Skeletal muscle cell (primary cell): ENCODE measurements at regions not wholly inside any gene's neighbourhood (a gene's known extent, or its start where the extent isn't known, plus 50 kb on each side); places are given as distances from the start of the nearest gene placed in this dataset.
"Not testable (repeated sequence)": the region's sequence is repeated elsewhere in the genome, so short reads cannot be mapped to it uniquely, and the experiment has no call there.

Source experiments
- DNase-seq: peaks from one replicate; pipeline ENCODE4 v3.0.0-alpha.2; 2010; ENCODE audit warnings: low read depth
- H3K4me3 ChIP-seq: 2 replicates; pipeline ENCODE4 v1.5.1; 2011; ENCODE audit warnings: low read depth, mild to moderate bottlenecking, control low read depth, low read length, moderate library complexity

DNA sequence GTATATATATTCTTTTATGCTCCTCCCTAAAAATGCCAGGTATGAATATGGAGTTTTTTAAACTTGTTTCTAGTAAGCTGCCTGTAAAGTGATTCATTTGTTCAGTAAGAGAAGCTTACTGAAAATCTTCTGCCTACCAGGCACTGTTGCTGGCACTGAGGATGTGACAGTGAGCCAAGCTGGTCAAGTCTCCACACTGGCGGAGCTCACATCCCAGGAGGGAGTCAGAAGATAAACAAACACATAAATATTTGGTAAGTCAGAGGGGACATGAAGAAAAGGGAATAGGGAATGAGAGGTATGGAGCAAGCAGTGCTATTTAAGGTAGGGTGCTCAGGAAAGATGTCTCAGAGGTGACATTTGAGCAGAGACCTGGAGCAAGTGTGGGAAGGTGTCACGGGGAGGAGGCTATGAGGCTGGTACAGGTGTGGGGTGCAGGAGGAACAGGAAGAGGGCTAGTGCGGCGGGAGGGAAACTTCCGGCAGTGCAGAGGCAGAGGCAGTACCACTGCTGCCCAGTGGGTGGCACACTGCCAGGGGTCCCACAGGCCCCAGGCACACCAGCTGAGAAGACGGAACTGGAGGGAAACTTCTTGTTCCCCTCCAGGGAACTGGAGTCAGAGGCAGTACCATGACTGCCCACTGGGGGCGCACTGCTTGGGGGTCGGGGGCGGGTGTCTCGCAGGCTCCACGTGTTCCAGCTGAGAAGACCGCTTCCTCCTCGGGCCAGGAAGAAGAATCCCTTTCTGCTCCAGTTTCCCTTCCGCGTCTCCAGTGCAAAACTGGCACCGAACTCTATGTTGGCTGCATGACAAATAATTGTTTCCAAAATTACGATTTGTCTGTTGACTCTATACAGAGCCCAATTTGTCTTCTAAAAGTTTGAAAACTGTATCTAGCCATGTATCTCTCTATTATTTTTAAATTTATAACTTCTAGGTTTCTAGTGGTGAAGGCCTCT lies 161.0 kb downstream of the TEX36 start:
- H3K4me3 ChIP-seq = no peak overlapping the region
- DNase-seq = no peak

DNA sequence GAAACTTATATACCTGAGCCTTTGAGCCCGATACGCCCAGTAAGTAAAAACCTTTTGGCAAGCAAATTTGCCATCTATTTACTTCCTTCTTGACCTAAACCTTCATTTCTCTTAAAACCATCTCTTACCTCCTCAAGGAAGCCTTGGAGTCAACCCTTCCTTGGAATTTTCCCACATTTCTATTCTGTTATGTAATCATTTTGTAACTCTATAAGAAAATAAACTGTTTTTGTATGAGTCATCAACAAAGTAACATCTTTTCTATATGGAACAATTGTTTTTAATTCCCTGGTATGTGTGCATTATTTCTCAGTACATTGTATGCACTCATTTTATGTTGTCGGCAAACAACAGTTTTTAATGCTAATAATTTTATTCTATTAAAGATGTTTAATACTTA lies 162.0 kb downstream of the TEX36 start:
- H3K4me3 ChIP-seq = no peak overlapping the region
- DNase-seq = no peak

DNA sequence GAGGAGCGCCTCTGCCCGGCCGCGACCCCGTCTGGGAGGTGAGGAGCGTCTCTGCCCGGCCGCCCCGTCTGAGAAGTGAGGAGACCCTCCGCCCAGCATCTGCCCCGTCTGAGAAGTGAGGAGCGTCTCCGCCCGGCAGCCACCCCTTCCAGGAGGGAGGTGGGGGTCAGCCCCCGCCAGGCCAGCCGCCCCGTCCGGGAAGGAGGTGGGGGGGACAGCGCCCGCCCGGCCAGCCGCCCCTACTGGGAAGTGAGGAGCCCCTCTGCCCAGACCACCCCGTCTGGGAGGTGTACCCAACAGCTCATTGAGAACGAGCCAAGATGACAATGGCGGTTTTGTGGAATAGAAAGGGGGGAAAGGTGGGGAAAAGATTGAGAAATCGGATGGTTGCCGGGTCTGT lies 164.6 kb downstream of the TEX36 start:
- H3K4me3 ChIP-seq, DNase-seq: not testable (repeated sequence)

DNA sequence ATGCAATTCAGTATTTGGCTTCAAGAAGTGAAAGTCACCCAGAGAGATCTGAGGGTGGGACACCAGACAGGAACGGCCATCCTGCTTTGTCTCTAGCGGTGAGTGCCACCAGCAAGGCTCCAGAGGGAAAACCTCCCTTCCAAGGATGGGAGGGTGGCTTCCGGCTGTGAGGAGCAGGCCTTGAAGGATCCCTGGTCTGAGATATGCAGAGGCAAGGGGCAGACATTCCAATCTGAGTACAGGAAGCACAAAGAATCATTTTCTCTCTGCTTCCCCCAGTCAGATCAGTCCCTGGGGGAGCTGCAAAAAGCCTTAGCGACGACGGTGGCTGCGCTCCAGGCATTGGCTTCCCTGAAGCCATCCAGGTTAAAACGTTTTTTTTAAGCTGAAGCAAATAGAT lies 167.4 kb downstream of the TEX36 start:
- no peak for DNase-seq
- no peak overlapping the region for H3K4me3 ChIP-seq

DNA sequence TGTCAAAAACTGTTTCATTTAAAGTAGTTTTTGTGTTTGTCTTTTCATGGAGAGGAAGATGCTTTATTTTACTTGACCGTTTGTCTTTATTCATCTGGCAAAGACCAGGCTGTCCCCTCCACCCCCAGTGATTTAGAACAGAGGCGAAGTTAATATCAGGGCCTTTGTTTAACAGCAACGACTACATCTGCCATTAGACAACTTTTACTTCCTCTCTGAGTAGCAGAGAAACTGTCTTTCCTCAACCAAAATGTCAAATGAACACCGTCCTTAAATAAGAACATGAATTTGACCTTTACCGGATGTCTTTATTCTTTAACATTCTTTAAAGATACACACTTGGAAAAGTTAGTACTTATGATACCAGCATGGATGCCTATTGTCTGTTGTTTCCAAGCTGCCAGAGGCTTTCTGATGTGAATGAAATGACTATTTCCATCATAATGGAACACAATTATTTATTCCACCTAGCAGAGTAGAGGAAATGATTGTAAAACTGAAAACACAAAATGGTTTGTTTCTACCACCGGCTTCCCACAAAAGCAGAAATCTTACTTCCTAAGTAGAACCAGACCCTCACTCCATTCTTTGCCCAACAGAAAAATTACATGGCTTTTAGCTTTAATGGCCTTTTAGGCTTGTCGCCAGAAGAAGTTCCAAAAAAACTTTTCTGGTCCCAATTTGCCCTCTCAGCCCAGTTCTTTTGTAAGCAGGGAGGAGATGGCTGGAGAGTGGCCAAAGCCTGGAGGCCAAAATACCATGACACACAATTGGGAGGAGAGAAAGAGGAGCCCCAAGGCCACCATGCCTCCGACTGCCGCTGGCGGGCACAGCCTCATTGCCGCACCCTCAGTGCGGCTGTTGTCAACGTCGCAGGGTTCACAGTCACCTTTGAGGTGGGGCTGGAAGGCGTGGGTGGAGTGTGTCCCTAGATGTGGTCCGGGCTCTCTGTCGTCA lies 168.5 kb downstream of the TEX36 start:
- H3K4me3 ChIP-seq = no peak overlapping the region
- DNase-seq = no peak

DNA sequence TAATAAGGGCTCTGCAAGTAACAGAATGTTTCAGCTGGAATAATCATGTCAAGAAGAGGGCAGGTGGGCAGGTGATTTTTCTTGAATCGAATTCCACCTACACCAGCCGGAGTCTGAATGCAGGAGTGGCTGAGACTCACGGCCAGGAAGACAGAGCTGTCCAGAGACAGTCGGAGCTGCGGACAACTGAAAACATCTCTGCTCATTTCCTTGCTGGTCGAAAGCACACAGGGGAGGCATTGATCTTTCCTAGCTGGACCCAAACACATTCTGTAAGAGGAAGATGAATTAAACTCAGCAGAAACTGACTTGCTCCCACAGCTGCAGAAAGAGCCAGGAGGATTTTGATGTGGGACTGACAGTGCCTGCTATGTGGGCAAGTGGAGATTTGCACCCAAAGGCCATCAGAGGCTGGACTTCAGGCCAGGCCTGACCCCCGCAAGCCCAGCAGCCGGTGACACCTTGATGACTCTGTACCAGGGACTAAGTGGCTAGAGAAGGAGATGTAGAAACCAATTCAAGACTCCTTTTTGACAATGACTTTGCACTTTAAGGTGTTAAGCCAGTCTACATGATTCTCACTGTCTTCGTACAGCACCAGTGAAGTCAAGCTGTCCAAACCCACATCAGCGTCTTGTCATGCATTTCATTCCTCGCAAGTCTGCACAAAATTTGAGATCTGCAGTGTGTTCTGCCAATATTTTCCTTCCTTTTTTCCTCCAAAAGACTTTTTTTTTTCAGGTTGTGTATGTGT lies 169.4 kb downstream of the TEX36 start:
- DNase-seq = no peak
- H3K4me3 ChIP-seq = no peak overlapping the region

DNA sequence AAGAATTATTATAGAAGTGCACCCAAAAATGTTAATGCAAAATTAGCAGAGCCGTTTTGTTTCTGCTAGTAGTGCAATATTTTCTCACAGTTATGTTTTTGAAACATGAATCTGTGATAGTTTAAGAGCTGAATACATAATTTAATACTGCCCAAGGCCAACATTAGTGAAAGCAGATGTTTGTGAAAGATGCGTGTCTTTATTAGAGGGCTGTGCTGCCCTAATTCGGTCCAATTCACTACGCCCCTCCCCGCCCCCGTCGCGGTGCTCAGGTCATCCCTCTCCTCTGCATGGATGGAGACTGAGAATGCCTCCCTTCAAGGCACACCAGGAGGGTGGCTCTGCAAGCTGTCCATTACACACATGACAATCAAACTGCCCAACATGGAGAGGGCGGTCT lies 172.0 kb downstream of the TEX36 start:
- H3K4me3 ChIP-seq = no peak overlapping the region
- no peak for DNase-seq

DNA sequence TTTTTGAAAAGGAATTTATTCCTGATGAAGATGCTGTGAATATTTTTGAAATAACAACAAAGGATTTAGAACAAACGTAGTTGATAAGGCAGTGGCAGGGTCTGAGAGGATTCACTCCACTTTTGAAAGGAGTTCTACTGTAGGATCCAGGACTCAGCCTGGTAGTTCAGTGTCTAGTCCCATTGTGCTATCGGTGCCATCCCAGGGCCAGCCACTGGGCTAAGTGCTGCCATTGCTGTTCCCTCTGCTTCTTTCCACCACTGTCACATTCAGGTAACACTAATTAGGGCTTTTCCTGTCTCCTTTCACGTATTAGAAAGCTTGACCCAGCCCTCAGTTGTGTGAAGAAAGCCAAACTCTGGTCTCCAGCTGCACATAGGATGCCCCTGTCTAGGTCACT lies 177.3 kb downstream of the TEX36 start:
- H3K4me3 ChIP-seq = no peak overlapping the region

DNA sequence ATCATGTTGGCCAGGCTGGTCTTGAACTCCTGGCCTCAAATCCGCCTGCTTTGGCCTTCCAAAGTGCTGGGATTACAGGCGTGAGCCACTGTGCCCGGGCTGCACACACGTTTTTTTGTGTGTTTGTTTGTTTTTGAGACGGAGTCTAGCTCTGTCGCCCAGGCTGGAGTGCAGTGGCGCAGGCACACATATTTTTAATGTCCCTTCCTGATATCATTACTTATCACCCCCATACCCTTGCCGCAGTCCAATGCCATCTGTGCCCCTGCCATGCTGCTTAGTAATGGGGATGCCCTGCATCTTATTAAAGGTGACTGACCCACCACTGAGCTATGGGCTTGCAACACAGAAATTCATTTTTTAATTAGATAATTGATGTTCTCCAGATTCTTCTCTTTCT lies 180.7 kb downstream of the TEX36 start:
- H3K4me3 ChIP-seq = no peak overlapping the region
- DNase-seq = no peak

More for the DNA sequence above, 177.3 kb downstream of the TEX36 start:
- DNase-seq = no peak

DNA sequence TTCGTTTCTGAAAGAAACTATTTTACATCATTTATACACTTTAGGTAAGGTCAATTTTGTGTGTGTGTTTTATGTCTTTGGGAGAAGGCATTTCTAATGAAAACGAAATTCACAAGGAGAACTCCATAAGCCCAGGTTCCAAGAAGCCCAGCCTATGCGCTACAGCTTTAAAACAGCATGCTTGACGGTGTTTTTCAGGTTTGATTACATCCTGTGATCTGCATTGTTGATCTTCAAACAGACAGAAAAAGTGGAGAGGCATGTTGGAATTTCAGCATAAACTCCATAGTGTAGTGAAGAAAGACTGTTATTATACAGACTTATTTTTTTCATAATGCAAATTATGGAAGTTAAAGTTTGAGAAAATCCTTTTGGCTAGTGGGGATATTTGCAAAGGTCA lies 187.6 kb downstream of the TEX36 start:
- H3K4me3 ChIP-seq = no peak overlapping the region
- DNase-seq = no peak

DNA sequence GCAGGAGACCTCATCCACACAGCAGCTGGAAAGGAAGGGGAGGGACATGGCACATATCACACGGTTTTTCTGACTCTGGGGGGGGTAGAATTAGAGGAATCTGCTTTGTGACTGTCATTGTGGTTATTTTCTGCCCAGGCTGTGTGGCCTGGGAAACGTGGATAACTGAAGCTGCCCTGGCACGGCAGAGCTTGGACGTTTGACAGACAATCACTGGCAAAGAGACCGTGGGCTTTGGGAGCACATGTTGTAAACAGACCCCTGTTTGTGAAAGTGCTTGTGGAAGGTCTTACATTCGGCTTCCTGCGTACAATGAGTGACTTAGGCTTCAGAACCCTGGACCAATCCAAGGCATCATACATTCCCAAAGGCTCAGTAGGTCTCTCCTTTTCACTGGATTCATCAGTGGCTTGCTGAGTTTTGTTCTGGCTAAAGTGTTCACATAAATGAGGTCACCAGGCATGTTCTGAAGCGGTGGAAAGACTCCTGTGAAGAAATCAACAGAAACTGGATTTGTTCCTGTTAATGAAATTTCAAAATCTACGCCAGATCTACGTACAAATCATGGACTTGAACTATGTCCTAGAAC lies 188.2 kb downstream of the TEX36 start:
- DNase-seq = no peak
- no peak overlapping the region for H3K4me3 ChIP-seq

DNA sequence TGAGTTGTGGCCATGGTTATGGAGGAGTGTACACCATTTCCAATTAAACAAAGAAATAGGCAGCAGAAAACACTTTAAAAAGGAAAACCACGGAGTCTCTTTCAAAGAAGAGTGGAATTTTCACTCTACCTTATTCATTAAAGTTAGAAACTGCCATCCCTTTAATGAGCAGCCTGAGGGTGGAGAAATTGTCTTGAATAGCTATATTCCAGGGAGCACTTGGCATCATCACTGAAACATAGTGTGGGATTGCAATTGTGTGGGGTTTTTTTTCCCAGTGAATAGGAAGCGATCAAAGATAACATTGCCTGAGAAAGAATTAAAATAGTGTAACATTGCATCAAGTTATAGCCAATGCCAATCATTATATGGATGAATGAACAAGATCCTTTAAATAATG lies 191.6 kb downstream of the TEX36 start:
- H3K4me3 ChIP-seq = no peak overlapping the region
- no peak for DNase-seq

DNA sequence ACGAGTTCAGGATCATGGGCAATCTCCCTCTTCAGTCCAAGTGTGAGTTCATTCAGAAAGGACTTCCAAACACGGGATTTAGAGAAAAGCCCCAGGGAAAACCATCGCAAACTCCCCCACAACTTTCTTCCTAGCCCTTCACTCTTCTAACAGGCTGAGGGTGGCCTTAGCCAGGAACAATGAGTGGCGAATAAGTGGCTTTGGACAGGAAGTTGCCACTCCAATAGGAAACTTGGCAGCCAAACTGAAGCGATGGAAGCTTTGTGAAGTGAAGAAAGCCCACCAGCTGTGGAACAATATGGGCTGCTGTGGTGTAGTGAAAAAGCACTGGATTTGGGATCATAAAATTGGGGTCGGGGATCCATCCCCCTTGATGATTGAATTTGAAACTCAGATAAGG lies 193.2 kb downstream of the TEX36 start:
- no peak overlapping the region for H3K4me3 ChIP-seq
- no peak for DNase-seq

DNA sequence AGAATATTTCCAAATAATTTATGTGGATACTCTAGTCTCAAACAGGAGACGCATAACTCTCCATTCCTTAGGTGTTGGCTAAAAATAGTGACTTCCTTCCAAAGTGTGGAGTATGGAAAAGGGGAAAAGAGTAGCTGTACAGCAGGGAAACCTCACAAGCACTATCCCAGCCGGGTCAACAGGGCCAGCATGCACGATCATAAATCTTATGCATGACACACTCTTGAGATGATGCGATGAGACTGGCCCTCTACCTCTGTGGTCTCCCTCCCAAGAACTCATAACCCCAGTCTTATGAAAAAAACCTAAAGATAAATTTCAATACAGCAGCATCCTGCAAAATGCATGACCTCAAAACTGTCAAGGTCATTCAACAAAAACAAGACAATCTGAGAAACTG lies 197.3 kb downstream of the TEX36 start:
- DNase-seq = no peak
- no peak overlapping the region for H3K4me3 ChIP-seq

DNA sequence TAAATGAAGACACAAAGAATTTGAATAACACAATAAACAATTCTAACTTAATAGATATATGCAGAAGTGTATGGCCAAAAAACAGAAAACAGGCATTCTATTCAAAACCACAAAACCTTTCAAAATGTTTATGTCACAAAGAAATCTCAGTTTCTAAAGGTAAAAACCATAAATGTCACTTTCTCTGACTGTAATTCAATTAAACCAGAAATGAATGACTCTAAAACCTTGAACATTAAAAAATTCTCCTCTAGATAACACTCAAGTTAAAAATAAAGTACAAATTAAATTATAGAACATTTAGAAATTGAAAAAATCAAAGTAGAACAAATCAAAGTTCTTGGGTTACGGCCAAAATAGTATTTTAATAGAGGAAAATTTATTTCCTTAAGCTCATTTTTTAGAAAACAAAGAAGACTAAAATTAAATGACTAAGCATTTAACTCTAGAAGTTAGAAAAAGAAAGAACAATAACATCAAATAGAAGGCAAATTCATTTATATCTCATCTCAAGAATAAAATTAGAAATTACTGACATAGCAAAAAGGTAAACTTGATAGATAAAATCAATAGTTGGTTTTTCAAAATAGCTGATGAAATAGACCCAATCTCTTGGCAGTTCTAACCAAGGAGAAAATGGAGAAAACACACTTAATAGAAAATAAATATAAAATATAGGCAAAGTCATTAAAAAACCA lies 198.8 kb downstream of the TEX36 start:
- no peak for DNase-seq
- H3K4me3 ChIP-seq = no peak overlapping the region

DNA sequence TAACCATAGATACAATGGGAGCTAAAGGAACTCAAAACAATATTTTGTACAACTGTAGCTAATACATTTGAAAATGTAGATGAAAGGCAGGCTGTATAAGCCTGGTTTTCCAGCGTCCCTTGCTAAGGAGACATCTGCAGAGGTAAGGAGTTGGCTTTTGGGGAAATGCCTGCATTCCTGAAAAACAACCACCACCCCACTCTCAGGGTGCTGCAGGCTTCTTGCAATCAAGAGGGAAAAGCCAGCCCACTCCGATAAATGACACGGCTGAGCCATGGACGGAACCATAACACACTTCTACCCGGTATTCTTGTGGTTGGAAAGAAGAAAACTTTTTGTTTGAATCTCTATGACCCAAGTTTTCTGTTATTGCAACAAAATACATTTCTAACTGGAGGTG lies 200.3 kb downstream of the TEX36 start:
- H3K4me3 ChIP-seq = no peak overlapping the region
- no peak for DNase-seq

DNA sequence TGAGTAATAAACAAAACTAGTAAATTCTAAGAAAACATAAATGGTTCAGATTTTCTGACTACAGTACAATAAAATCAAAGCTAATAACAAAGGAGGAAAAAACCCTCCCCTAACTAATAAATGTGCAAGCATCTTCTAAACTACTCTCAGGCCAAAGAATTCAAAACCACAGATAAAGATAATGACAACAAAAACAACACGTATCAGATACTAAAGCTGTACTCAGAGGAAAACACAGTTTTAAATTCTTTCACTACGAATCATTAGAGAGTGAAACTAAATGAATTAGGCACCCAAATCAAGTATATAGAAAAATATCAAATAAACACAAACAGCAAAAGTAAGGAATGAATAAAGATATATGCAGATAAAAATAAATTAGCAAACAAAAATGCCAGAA lies 200.9 kb downstream of the TEX36 start:
- no peak for DNase-seq
- no peak overlapping the region for H3K4me3 ChIP-seq

DNA sequence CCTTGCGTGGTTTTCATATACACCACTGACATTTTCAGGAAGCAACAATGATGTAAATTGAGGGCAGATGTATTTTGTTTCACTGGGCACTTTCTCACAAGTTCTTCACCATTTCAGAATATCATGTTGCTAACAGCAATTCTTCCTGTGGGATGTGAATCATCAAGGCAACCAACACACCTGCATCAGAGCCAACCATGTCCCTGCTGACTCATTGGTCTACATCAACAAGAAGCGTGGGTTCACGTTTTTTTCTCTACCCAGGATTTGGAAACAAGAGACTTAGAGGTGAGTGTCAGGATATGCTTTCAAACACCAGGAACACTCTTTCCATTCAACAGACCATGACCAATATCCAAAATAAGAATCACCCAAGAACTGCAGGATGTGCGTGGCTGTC lies 203.9 kb downstream of the TEX36 start:
- no peak overlapping the region for H3K4me3 ChIP-seq
- peak; percentile 0 for DNase-seq

DNA sequence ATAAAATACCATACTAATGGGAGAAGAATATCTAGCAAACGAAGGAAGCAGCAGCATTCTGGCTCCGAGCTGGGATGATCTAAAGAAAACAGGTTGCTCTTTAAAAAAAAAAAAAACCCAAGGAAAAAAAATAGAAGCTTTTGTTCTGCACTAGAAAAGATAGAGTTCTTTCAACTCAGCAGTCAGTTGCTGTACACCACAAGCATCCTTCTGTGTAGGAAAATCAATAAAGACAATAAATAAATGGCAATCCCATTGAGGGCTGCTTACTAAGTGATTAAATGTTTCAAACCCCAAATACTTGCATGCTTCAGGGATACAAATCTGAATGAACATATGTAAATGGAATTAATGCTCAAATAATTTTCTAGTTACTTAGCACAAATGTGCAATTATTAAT lies 207.1 kb downstream of the TEX36 start:
- H3K4me3 ChIP-seq = no peak overlapping the region
- no peak for DNase-seq
